HepG2 (cell line): ENCODE measurements at regions not wholly inside any gene's neighbourhood (a gene's known extent, or its start where the extent isn't known, plus 50 kb on each side); places are given as distances from the start of the nearest gene placed in this dataset.

Experiments
- CTCF ChIP-seq: sonication (generic); formaldehyde crosslinking; IDR thresholded peaks from 2 replicates; pipeline ENCODE4 v1.5.0; 2020; ENCODE audit warnings: mild to moderate bottlenecking, missing genetic modification reagents, moderate library complexity
- EZH2 ChIP-seq: conservative IDR thresholded peaks from 2 replicates; pipeline ENCODE4 v1.6.1; 2012; ENCODE audit warnings: mild to moderate bottlenecking, low read depth, low read length, moderate library complexity
- GABPA ChIP-seq, 2 experiments: IDR thresholded peaks; 2 replicates each; pipeline ENCODE4 v1.6.1; 2011 to 2016; ENCODE audit warnings: low read depth in 2 of 2, low read length in 1 of 2, missing biosample characterization in 1 of 2, missing genetic modification characterization in 1 of 2
- MAX ChIP-seq: IDR thresholded peaks from 2 replicates; pipeline ENCODE4 v1.6.1; 2012; ENCODE audit warnings: inconsistent platforms
- NFE2L1 ChIP-seq: sonication (generic); formaldehyde crosslinking; IDR thresholded peaks from 2 replicates; pipeline ENCODE4 v1.4.0; 2020; ENCODE audit warnings: missing genetic modification reagents, mild to moderate bottlenecking, borderline replicate concordance
- RAD21 ChIP-seq: fragments of 450-650 bp; formaldehyde crosslinking; IDR thresholded peaks from 2 replicates; pipeline ENCODE4 v1.5.0; 2020; ENCODE audit warnings: mild to moderate bottlenecking
- SNRNP70 ChIP-seq: fragments of 200-400 bp; formaldehyde crosslinking; IDR thresholded peaks from 2 replicates; pipeline ENCODE4 v1.6.1; 2017; ENCODE audit warnings: mild to moderate bottlenecking, low read depth, low read length, moderate library complexity
- TAF1 ChIP-seq: sonication (generic); formaldehyde crosslinking; IDR thresholded peaks from 2 replicates; pipeline ENCODE4 v1.4.0; 2020; ENCODE audit warnings: missing genetic modification reagents
- USF2 ChIP-seq, 2 experiments: sonication (generic) in 1 of 2; formaldehyde crosslinking in 1 of 2; IDR thresholded peaks; 2 replicates each; pipeline versions ENCODE4 v1.5.1 to v1.6.1; 2011 to 2020; ENCODE audit warnings: borderline replicate concordance in 1 of 2, low read depth in 1 of 2, low read length in 1 of 2, mild to moderate bottlenecking in 1 of 2, missing genetic modification reagents in 1 of 2, moderate library complexity in 1 of 2
- ZBTB38 ChIP-seq: sonication (generic); formaldehyde crosslinking; IDR thresholded peaks from 2 replicates; pipeline ENCODE4 v1.5.1; 2020; ENCODE audit warnings: mild to moderate bottlenecking, missing genetic modification reagents
- ZNF138 ChIP-seq: sonication (generic); formaldehyde crosslinking; IDR thresholded peaks from 2 replicates; pipeline ENCODE4 v1.5.0; 2020; ENCODE audit warnings: mild to moderate bottlenecking, low read depth, missing genetic modification reagents

- TF ChIP-seq GABPA (IDR thresholded peaks at IDR 0.05; ENCODE audit: low read depth, low read length) (no peak), GABPA (CRISPR knock-in tag; IDR thresholded peaks at IDR 0.05; ENCODE audit: low read depth) (no peak), USF2 (IDR thresholded peaks at IDR 0.05; ENCODE audit: low read depth, low read length) (no peak), USF2 (CRISPR knock-in tag; IDR thresholded peaks at IDR 0.05; ENCODE audit: borderline replicate concordance) (no peak), RAD21 (CRISPR knock-in tag) (no peak), CTCF (CRISPR knock-in tag) (no peak), NFE2L1 (CRISPR knock-in tag) (no peak), TAF1 (no peak), ZBTB38 (CRISPR knock-in tag) (no peak), SNRNP70 (no peak), EZH2 (no peak), ZNF138 (CRISPR knock-in tag) (no peak), MAX (no peak)
These were observed 601.4 kb downstream of the ZEB2 start for GRCh38 chr2:143918465-143918989.
